ENCODE measurements at regions not wholly inside any gene's neighbourhood (a gene's known extent, or its start where the extent isn't known, plus 50 kb on each side); places are given as distances from the start of the nearest gene placed in this dataset.

- H3K4me3 ChIP-seq (ENCODE audit: control insufficient read depth, low read depth, low read length), result no peak overlapping the region
- TF ChIP-seq, protein P1, sequence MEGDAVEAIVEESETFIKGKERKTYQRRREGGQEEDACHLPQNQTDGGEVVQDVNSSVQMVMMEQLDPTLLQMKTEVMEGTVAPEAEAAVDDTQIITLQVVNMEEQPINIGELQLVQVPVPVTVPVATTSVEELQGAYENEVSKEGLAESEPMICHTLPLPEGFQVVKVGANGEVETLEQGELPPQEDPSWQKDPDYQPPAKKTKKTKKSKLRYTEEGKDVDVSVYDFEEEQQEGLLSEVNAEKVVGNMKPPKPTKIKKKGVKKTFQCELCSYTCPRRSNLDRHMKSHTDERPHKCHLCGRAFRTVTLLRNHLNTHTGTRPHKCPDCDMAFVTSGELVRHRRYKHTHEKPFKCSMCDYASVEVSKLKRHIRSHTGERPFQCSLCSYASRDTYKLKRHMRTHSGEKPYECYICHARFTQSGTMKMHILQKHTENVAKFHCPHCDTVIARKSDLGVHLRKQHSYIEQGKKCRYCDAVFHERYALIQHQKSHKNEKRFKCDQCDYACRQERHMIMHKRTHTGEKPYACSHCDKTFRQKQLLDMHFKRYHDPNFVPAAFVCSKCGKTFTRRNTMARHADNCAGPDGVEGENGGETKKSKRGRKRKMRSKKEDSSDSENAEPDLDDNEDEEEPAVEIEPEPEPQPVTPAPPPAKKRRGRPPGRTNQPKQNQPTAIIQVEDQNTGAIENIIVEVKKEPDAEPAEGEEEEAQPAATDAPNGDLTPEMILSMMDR (IDR thresholded peaks at IDR 0.05; ENCODE audit: control insufficient read depth, insufficient read depth, low read depth, low read length, missing control alignments), result no peak
- DNase-seq (ENCODE audit: low read depth), result no peak
These were observed 203.0 kb upstream of the GPR101 start for GRCh38 chrX:137236837-137237236.

GRCh38 chrX:137234651-137235402 lies 201.0 kb upstream of the GPR101 start:
- no peak for DNase-seq (ENCODE audit: low read depth)
- H3K4me3 ChIP-seq (ENCODE audit: control insufficient read depth, low read depth, low read length), result no peak overlapping the region
- TF ChIP-seq, protein P1 (IDR thresholded peaks at IDR 0.05; ENCODE audit: control insufficient read depth, insufficient read depth, low read depth, low read length, missing control alignments), result no peak

GRCh38 chrX:137233478-137233877 lies 199.7 kb upstream of the GPR101 start:
- TF ChIP-seq, protein P1 (IDR thresholded peaks at IDR 0.05; ENCODE audit: control insufficient read depth, insufficient read depth, low read depth, low read length, missing control alignments), result no peak
- no peak overlapping the region for H3K4me3 ChIP-seq (ENCODE audit: control insufficient read depth, low read depth, low read length)
- DNase-seq (ENCODE audit: low read depth), result no peak

DNA sequence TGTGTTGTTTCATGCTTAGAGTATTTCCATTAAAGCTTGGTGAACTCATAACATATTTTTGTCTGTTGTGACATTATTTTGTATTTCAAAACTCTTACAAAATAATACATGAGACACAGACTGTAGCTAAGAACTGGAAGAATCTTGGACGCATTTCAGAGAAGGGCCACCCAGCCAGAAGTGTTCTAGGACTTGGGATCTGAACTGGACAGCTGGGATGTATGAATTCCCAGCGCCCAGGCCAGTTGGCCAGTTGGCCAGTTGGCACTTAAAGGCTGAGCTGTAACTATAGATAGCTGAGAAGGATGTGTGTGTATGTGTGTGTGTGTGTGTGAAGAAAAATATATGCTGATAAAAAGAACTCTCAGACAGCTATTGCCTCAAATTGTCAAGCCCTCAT lies 193.4 kb upstream of the GPR101 start:
- TF ChIP-seq, protein P1 (IDR thresholded peaks at IDR 0.05; ENCODE audit: control insufficient read depth, insufficient read depth, low read depth, low read length, missing control alignments), result no peak
- H3K4me3 ChIP-seq (ENCODE audit: control insufficient read depth, low read depth, low read length), result no peak overlapping the region
- DNase-seq (ENCODE audit: low read depth), result no peak

DNA sequence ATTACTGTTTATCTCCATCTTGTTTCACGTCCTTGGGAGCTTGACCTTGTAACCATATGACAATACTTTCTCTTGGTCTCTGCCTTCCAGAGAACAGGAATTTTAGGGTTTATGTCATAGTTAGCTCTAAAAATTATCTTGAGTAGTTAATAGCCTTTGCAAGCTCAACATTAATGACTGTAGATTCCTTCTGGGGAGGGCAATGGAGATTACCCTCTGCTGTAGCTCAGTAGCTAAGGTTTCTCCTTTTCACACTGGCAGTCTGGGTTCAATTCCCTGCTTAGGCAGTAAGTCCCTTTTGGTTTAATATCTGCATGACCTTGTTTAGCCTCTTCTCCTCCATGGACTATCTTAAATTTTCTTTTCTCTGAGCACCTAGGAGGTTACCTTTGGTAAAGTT lies 181.7 kb upstream of the GPR101 start:
- DNase-seq (ENCODE audit: low read depth), result no peak
- H3K4me3 ChIP-seq (ENCODE audit: control insufficient read depth, low read depth, low read length), result no peak overlapping the region
- TF ChIP-seq, protein P1 (IDR thresholded peaks at IDR 0.05; ENCODE audit: control insufficient read depth, insufficient read depth, low read depth, low read length, missing control alignments), result no peak

DNA sequence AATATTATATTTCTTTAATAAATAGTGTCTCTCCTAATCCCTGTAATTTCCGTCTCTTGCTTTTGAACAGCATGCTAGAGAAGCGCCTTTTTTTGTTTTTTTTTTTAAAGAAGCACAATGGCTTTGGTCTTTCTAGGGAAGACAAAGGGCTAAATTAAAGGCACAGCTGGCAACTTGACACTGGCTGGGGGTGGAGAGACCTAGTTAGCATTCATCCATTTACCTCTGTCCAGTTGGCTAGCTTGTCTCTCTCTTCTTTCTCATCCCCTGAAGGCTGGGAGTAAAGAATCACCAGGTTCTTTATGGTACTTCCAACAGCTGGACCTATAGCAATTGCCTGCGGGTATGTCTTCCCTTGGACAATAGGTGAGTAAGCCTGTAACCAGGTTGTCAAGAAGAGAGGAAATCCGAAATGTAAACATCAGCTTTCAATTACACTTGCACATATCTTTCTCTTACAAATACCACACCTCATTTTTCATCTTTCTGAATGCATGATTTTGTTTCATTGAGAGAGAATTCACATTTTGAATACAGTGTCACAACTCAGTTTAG lies 178.4 kb upstream of the GPR101 start:
- no peak for DNase-seq (ENCODE audit: low read depth)
- TF ChIP-seq, protein P1 (IDR thresholded peaks at IDR 0.05; ENCODE audit: control insufficient read depth, insufficient read depth, low read depth, low read length, missing control alignments), result no peak

More for the DNA sequence above, 178.4 kb upstream of the GPR101 start:
- no peak overlapping the region for H3K4me3 ChIP-seq (ENCODE audit: control insufficient read depth, low read depth, low read length)
